ENCODE measurements at regions not wholly inside any gene's neighbourhood (a gene's known extent, or its start where the extent isn't known, plus 50 kb on each side); places are given as distances from the start of the nearest gene placed in this dataset.
"Not testable (repeated sequence)": the region's sequence is repeated elsewhere in the genome, so short reads cannot be mapped to it uniquely, and the experiment has no call there.

GRCh38 chr13:91249861-91250260, 97.6 kb upstream of the MIR17HG start:
- 79% methylated on average over 2 of the region's 2 CpGs for WGBS (ENCODE audit: low lambda C conversion rate, missing lambda C conversion rate)
- Histone ChIP-seq H2AFZ (no peak overlapping the region), H3K9me2 (replicated peaks; ENCODE audit: insufficient read depth) (no peaks in the 10 kb centered on the region), H3K4me1 (ENCODE audit: insufficient read depth) (no peaks in the 10 kb centered on the region), H3K4me3 (no peak overlapping the region), H4K20me1 (ENCODE audit: insufficient read depth, poor library complexity, severe bottlenecking) (no peaks in the 10 kb centered on the region), H3K4me2 (no peak overlapping the region), H3K27me3 (no peaks in the 10 kb centered on the region), H3K79me2 (no peaks in the 10 kb centered on the region), H3K9me3 (ENCODE audit: low read depth) (no peaks in the 10 kb centered on the region), H3K36me3 (replicated peaks; ENCODE audit: insufficient read depth, low read depth) (no peaks in the 10 kb centered on the region), H3K27ac (no peak overlapping the region)
- TF ChIP-seq, protein P1, sequence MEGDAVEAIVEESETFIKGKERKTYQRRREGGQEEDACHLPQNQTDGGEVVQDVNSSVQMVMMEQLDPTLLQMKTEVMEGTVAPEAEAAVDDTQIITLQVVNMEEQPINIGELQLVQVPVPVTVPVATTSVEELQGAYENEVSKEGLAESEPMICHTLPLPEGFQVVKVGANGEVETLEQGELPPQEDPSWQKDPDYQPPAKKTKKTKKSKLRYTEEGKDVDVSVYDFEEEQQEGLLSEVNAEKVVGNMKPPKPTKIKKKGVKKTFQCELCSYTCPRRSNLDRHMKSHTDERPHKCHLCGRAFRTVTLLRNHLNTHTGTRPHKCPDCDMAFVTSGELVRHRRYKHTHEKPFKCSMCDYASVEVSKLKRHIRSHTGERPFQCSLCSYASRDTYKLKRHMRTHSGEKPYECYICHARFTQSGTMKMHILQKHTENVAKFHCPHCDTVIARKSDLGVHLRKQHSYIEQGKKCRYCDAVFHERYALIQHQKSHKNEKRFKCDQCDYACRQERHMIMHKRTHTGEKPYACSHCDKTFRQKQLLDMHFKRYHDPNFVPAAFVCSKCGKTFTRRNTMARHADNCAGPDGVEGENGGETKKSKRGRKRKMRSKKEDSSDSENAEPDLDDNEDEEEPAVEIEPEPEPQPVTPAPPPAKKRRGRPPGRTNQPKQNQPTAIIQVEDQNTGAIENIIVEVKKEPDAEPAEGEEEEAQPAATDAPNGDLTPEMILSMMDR (IDR thresholded peaks at IDR 0.05; ENCODE audit: poor library complexity), result no peak
- no peak for TF ChIP-seq EZH2phosphoT487 (IDR thresholded peaks at IDR 0.05; ENCODE audit: low read depth, severe bottlenecking, unreplicated experiment)
- no peak for DNase-seq (ENCODE audit: low spot score)

- DNase-seq (ENCODE audit: low spot score); H3K4me2 ChIP-seq; H3K79me2 ChIP-seq; H3K36me3 ChIP-seq (replicated peaks; ENCODE audit: insufficient read depth, low read depth); H3K9me3 ChIP-seq (ENCODE audit: low read depth); H2AFZ ChIP-seq; H4K20me1 ChIP-seq (ENCODE audit: insufficient read depth, poor library complexity, severe bottlenecking); H3K9me2 ChIP-seq (replicated peaks; ENCODE audit: insufficient read depth); H3K4me1 ChIP-seq (ENCODE audit: insufficient read depth); H3K27ac ChIP-seq; H3K4me3 ChIP-seq; H3K27me3 ChIP-seq: not testable (repeated sequence)
- 89% methylated on average over 4 of the region's 4 CpGs for WGBS (ENCODE audit: low lambda C conversion rate, missing lambda C conversion rate)
These were observed 95.9 kb upstream of the MIR17HG start for GRCh38 chr13:91251573-91251972.

GRCh38 chr13:91264484-91264883, 83.0 kb upstream of the MIR17HG start:
- no peak for DNase-seq (ENCODE audit: low spot score)
- H3K4me3 ChIP-seq, result no peak overlapping the region
- TF ChIP-seq, protein P1 (IDR thresholded peaks at IDR 0.05; ENCODE audit: poor library complexity), result no peak
- TF ChIP-seq EZH2 (IDR thresholded peaks at IDR 0.05; ENCODE audit: borderline replicate concordance) (no peak), EZH2phosphoT487 (IDR thresholded peaks at IDR 0.05; ENCODE audit: low read depth, severe bottlenecking, unreplicated experiment) (no peak)
- H3K79me2 ChIP-seq, result no peaks in the 10 kb centered on the region
- H4K20me1 ChIP-seq (ENCODE audit: insufficient read depth, poor library complexity, severe bottlenecking), result no peaks in the 10 kb centered on the region
- no peak overlapping the region for H3K4me2 ChIP-seq
- no peak overlapping the region for H2AFZ ChIP-seq
- H3K4me1 ChIP-seq (ENCODE audit: insufficient read depth), result no peaks in the 10 kb centered on the region
- 95% methylated on average over 2 of the region's 2 CpGs for WGBS (ENCODE audit: low lambda C conversion rate, missing lambda C conversion rate)
- no peaks in the 10 kb centered on the region for H3K27me3 ChIP-seq
- no peak overlapping the region for H3K27ac ChIP-seq
- no peaks in the 10 kb centered on the region for H3K9me2 ChIP-seq (replicated peaks; ENCODE audit: insufficient read depth)
- H3K36me3 ChIP-seq (replicated peaks; ENCODE audit: insufficient read depth, low read depth), result no peaks in the 10 kb centered on the region
- no peaks in the 10 kb centered on the region for H3K9me3 ChIP-seq (ENCODE audit: low read depth)

DNA sequence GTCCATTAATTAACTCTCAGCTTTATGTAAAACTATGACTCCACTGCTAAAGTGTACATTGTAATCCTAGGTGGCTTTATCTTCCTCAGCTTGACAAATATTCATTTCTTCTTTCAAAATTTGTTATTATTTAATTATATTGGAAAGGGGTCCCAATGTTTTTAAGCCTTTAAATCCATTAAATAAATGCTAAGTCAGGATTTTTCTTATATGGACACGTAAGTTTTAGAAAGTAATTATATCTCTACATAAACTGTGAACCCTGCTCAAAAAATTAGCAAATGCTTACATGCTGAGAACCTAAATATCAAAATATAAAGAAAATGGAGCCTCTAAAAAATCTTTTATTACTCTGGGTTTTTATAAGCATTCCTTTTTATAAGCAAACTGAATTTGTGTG, 78.2 kb upstream of the MIR17HG start:
- no peaks in the 10 kb centered on the region for H3K27me3 ChIP-seq
- TF ChIP-seq EZH2phosphoT487 (IDR thresholded peaks at IDR 0.05; ENCODE audit: low read depth, severe bottlenecking, unreplicated experiment) (no peak), EZH2 (IDR thresholded peaks at IDR 0.05; ENCODE audit: borderline replicate concordance) (no peak)
- TF ChIP-seq, protein P1 (IDR thresholded peaks at IDR 0.05; ENCODE audit: poor library complexity), result no peak
- H3K27ac ChIP-seq, result no peak overlapping the region
- H4K20me1 ChIP-seq (ENCODE audit: insufficient read depth, poor library complexity, severe bottlenecking), result no peaks in the 10 kb centered on the region
- H2AFZ ChIP-seq, result no peak overlapping the region
- no peaks in the 10 kb centered on the region for H3K79me2 ChIP-seq
- no peaks in the 10 kb centered on the region for H3K4me1 ChIP-seq (ENCODE audit: insufficient read depth)
- H3K9me2 ChIP-seq (replicated peaks; ENCODE audit: insufficient read depth), result no peaks in the 10 kb centered on the region
- no peak for DNase-seq (ENCODE audit: low spot score)
- H3K4me2 ChIP-seq, result no peak overlapping the region
- H3K4me3 ChIP-seq, result no peak overlapping the region
- WGBS (ENCODE audit: low lambda C conversion rate, missing lambda C conversion rate), result 96% methylated on average over 1 of the region's 1 CpG
- no peaks in the 10 kb centered on the region for H3K9me3 ChIP-seq (ENCODE audit: low read depth)
- no peaks in the 10 kb centered on the region for H3K36me3 ChIP-seq (replicated peaks; ENCODE audit: insufficient read depth, low read depth)
